ENCODE measurements at regions not wholly inside any gene's neighbourhood (a gene's known extent, or its start where the extent isn't known, plus 50 kb on each side); places are given as distances from the start of the nearest gene placed in this dataset.

GRCh38 chr3:23085261-23085660 is 117.9 kb upstream of the UBE2E2 start:
- Mint-ChIP-seq H3K4me1 (no peaks in the 10 kb centered on the region), H3K9me3 (peaks cover 5% of the 10 kb centered on the region), H3K27ac (no peak overlapping the region), H3K36me3 (ENCODE audit: low read depth) (no peaks in the 10 kb centered on the region), H3K4me3 (no peak overlapping the region), H3K27me3 (ENCODE audit: low read depth, poor library complexity) (no peaks in the 10 kb centered on the region)
- no peak for TF ChIP-seq CTCF (IDR thresholded peaks at IDR 0.05)
- DNase-seq: no peak

GRCh38 chr3:23086331-23086730 is 116.8 kb upstream of the UBE2E2 start:
- Mint-ChIP-seq H3K4me3 (no peak overlapping the region), H3K4me1 (no peaks in the 10 kb centered on the region), H3K27ac (no peak overlapping the region), H3K27me3 (ENCODE audit: low read depth, poor library complexity) (no peaks in the 10 kb centered on the region), H3K9me3 (peaks cover 9% of the 10 kb centered on the region), H3K36me3 (ENCODE audit: low read depth) (no peaks in the 10 kb centered on the region)
- TF ChIP-seq CTCF (IDR thresholded peaks at IDR 0.05): no peak
- no peak for DNase-seq

- Mint-ChIP-seq H3K27me3 (ENCODE audit: low read depth, poor library complexity) (no peaks in the 10 kb centered on the region), H3K4me1 (no peaks in the 10 kb centered on the region), H3K4me3 (no peak overlapping the region), H3K36me3 (ENCODE audit: low read depth) (no peaks in the 10 kb centered on the region), H3K27ac (no peak overlapping the region), H3K9me3 (peaks cover 12% of the 10 kb centered on the region)
- no peak for TF ChIP-seq CTCF (IDR thresholded peaks at IDR 0.05)
- DNase-seq: no peak
Observed at GRCh38 chr3:23086831-23087230, 116.3 kb upstream of the UBE2E2 start.

GRCh38 chr3:23094412-23094811 is 108.7 kb upstream of the UBE2E2 start:
- no peaks in the 10 kb centered on the region for H3K4me1 Mint-ChIP-seq
- peaks cover 21% of the 10 kb centered on the region for H3K9me3 Mint-ChIP-seq
- DNase-seq: no peak
- H3K36me3 Mint-ChIP-seq (ENCODE audit: low read depth): no peaks in the 10 kb centered on the region
- no peak overlapping the region for H3K4me3 Mint-ChIP-seq
- H3K27me3 Mint-ChIP-seq (ENCODE audit: low read depth, poor library complexity): peaks cover 3% of the 10 kb centered on the region
- no peak for TF ChIP-seq CTCF (IDR thresholded peaks at IDR 0.05)
- no peak overlapping the region for H3K27ac Mint-ChIP-seq

- peaks cover 21% of the 10 kb centered on the region for H3K9me3 Mint-ChIP-seq
- no peak for DNase-seq
- TF ChIP-seq CTCF (IDR thresholded peaks at IDR 0.05): no peak
- peaks cover 3% of the 10 kb centered on the region for H3K27me3 Mint-ChIP-seq (ENCODE audit: low read depth, poor library complexity)
- no peaks in the 10 kb centered on the region for H3K36me3 Mint-ChIP-seq (ENCODE audit: low read depth)
- H3K27ac Mint-ChIP-seq: no peak overlapping the region
- no peaks in the 10 kb centered on the region for H3K4me1 Mint-ChIP-seq
- no peak overlapping the region for H3K4me3 Mint-ChIP-seq
Observed at GRCh38 chr3:23094890-23095462, 108.2 kb upstream of the UBE2E2 start.

- Mint-ChIP-seq H3K4me3 (no peak overlapping the region), H3K27ac (no peak overlapping the region), H3K27me3 (ENCODE audit: low read depth, poor library complexity) (peaks cover 3% of the 10 kb centered on the region), H3K36me3 (ENCODE audit: low read depth) (no peaks in the 10 kb centered on the region), H3K4me1 (no peaks in the 10 kb centered on the region), H3K9me3 (peaks cover 20% of the 10 kb centered on the region)
- DNase-seq: no peak
- TF ChIP-seq CTCF (IDR thresholded peaks at IDR 0.05): no peak
Observed at GRCh38 chr3:23096041-23096440, 107.1 kb upstream of the UBE2E2 start.

Measured in nephron progenitor cell (in vitro differentiated cells).